ENCODE measurements at regions not wholly inside any gene's neighbourhood (a gene's known extent, or its start where the extent isn't known, plus 50 kb on each side); places are given as distances from the start of the nearest gene placed in this dataset.

DNA sequence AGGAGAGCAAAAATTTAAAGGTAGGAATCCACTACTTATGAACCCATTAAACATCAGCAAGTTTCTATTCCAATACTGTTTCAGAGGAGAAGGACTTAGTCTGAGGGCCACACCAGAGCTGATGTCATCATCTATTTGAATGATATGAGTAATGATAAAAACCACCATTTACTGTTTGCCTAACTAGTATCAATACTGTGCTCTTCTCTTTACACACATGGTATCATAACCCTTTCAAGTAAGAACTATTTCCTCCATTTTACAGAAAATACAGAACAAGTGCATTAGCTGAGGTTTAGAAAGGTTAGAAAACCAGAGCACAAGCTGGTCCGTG lies 651.3 kb upstream of the KIRREL3 start:
- TF ChIP-seq MLX (CRISPR knock-in tag; IDR thresholded peaks at IDR 0.05) = no peak
- TF ChIP-seq, protein P1, sequence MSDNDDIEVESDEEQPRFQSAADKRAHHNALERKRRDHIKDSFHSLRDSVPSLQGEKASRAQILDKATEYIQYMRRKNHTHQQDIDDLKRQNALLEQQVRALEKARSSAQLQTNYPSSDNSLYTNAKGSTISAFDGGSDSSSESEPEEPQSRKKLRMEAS (CRISPR knock-in tag; IDR thresholded peaks at IDR 0.05) = no peak
- TF ChIP-seq CTCF (IDR thresholded peaks at IDR 0.05) = no peak
- no peak for TF ChIP-seq ZNF232 (CRISPR knock-in tag; IDR thresholded peaks at IDR 0.05)
- TF ChIP-seq ESRRA (CRISPR knock-in tag; IDR thresholded peaks at IDR 0.05; ENCODE audit: borderline replicate concordance) = no peak
- TF ChIP-seq, protein P2, sequence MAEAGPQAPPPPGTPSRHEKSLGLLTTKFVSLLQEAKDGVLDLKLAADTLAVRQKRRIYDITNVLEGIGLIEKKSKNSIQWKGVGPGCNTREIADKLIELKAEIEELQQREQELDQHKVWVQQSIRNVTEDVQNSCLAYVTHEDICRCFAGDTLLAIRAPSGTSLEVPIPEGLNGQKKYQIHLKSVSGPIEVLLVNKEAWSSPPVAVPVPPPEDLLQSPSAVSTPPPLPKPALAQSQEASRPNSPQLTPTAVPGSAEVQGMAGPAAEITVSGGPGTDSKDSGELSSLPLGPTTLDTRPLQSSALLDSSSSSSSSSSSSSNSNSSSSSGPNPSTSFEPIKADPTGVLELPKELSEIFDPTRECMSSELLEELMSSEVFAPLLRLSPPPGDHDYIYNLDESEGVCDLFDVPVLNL (CRISPR knock-in tag; IDR thresholded peaks at IDR 0.05; ENCODE audit: borderline replicate concordance, low read depth) = no peak
- no peak for TF ChIP-seq EMX1 (CRISPR knock-in tag; IDR thresholded peaks at IDR 0.05)
- no peak for TF ChIP-seq SP1 (CRISPR knock-in tag; conservative IDR thresholded peaks at IDR 0.05)
- no peak for TF ChIP-seq TCF7 (CRISPR knock-in tag; IDR thresholded peaks at IDR 0.05; ENCODE audit: low read depth)
- TF ChIP-seq, protein P3, sequence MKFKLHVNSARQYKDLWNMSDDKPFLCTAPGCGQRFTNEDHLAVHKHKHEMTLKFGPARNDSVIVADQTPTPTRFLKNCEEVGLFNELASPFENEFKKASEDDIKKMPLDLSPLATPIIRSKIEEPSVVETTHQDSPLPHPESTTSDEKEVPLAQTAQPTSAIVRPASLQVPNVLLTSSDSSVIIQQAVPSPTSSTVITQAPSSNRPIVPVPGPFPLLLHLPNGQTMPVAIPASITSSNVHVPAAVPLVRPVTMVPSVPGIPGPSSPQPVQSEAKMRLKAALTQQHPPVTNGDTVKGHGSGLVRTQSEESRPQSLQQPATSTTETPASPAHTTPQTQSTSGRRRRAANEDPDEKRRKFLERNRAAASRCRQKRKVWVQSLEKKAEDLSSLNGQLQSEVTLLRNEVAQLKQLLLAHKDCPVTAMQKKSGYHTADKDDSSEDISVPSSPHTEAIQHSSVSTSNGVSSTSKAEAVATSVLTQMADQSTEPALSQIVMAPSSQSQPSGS (CRISPR knock-in tag; IDR thresholded peaks at IDR 0.05; ENCODE audit: borderline replicate concordance, low read depth) = no peak

All from WTC11 (cell line).